IPS-18c (cell line): ENCODE measurements at regions not wholly inside any gene's neighbourhood (a gene's known extent, or its start where the extent isn't known, plus 50 kb on each side); places are given as distances from the start of the nearest gene placed in this dataset.

Source experiments
- H3K4me3 ChIP-seq: 2 replicates; pipeline ENCODE4 v1.7.0; 2013; ENCODE audit warnings: low read depth, mild to moderate bottlenecking, low read length, moderate library complexity; ENCODE audit not compliant: insufficient read depth
- H3K9me3 ChIP-seq: one replicate; pipeline ENCODE4 v1.6.1; 2013; ENCODE audit warnings: mild to moderate bottlenecking, low read length, moderate library complexity; ENCODE audit not compliant: control insufficient read depth, insufficient read depth

GRCh38 chr2:195493416-195493815 lies 163.6 kb upstream of the SLC39A10 start:
- H3K4me3 ChIP-seq, result no peak overlapping the region

GRCh38 chr2:195490319-195490718 lies 166.7 kb upstream of the SLC39A10 start:
- H3K9me3 ChIP-seq, result no peaks in the 10 kb centered on the region
- H3K4me3 ChIP-seq, result no peak overlapping the region

More at GRCh38 chr2:195493416-195493815, 163.6 kb upstream of the SLC39A10 start:
- no peaks in the 10 kb centered on the region for H3K9me3 ChIP-seq

DNA sequence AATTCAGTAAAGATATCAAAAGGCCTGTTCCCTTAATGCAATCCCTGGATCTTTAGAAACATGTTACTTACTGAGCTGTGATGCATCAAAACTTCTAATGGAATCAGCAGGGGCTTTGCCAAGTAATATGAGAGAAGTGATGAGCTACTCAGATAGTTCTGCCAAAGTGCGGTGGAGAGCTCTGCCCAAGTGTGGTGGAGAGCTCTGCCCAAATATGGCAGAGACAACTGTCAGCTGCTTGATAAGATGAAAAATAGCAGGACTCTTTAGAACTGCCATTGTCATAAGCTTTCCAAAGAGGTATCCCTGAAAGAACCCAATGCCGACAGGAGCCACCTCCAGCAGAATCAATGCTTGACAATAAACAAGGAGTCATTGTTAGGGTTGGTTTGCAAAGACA lies 167.9 kb upstream of the SLC39A10 start:
- H3K4me3 ChIP-seq, result no peak overlapping the region
- no peaks in the 10 kb centered on the region for H3K9me3 ChIP-seq

GRCh38 chr2:195488567-195488966 lies 168.5 kb upstream of the SLC39A10 start:
- Histone ChIP-seq H3K9me3 (no peaks in the 10 kb centered on the region), H3K4me3 (no peak overlapping the region)

DNA sequence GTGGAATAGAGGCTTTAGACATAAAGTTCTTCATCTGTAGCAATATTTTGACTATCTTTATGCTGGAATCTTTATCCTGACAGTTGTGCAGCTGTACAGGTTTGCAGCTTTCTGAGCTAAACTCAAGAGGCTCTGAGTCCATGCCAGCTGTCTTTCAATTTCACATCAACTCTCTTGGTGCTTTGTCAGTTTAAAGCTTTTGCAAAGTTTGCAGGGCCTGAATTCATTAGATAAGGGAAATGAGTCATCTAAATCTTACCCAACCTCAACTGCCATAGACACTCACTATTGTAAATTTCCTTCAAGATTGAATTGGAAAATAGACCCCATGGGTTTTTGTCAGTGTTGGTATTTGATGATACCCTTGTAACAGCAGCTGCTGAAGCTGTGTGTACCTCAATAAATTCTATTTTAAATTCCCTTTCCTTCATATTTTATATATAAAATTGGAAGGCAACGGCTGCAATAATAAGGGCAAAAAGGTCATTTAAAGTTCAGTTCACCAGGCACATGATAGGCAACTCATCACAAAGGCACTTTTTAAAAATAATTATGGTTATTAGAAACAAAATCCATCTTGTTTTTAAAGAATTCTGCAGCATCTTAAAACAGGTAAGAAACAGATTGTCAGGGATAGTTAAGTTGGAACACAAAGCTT lies 169.9 kb upstream of the SLC39A10 start:
- Histone ChIP-seq H3K4me3 (no peak overlapping the region), H3K9me3 (no peaks in the 10 kb centered on the region)

GRCh38 chr2:195486520-195486919 lies 170.5 kb upstream of the SLC39A10 start:
- no peak overlapping the region for H3K4me3 ChIP-seq
- no peaks in the 10 kb centered on the region for H3K9me3 ChIP-seq

- peaks cover 3% of the 10 kb centered on the region for H3K9me3 ChIP-seq
- H3K4me3 ChIP-seq, result no peak overlapping the region
Observed at GRCh38 chr2:195482010-195482409, 175.0 kb upstream of the SLC39A10 start.

DNA sequence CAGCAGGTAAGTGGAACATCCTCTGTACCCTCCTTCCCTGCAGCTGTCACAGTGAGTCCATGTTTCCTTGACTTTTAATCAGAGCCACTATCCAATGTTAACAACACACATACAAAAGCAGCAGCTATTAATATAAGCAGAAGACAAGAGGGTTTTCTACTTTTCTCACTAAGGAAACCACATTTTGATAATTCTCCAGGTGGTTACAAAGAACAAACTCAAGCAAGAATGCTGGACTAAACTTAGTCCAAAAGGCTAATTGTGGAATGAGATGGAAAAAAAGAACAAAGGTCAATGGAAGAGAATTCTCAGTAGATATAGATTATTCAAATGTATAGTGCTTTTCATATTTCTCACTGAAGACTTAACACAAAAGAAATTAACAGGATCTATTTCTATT lies 176.9 kb upstream of the SLC39A10 start:
- Histone ChIP-seq H3K4me3 (no peak overlapping the region), H3K9me3 (peaks cover 3% of the 10 kb centered on the region)

DNA sequence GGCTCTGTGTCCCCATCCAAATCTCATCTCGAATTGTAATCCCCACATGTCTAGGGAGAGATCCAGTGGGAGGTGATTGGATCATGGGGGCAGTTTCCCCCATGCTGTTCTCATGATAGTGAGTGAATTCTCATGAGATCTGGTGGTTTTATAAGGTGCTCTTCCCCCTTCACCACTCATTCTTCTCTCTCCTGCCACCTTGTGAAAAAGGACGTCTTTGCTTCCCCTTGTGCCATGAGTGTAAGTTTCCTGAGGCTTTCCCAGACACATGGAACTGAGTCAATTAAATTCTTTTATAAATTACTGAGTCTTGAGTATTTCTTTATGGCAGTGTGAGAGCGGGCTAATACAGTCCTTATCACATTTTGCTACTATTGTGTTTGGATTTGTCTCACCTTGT lies 177.6 kb upstream of the SLC39A10 start:
- no peak overlapping the region for H3K4me3 ChIP-seq

GRCh38 chr2:195477996-195478382 lies 179.0 kb upstream of the SLC39A10 start:
- Histone ChIP-seq H3K4me3 (no peak overlapping the region), H3K9me3 (peaks cover 3% of the 10 kb centered on the region)

More for the DNA sequence above, 177.6 kb upstream of the SLC39A10 start:
- peaks cover 3% of the 10 kb centered on the region for H3K9me3 ChIP-seq

- H3K9me3 ChIP-seq, result peaks cover 3% of the 10 kb centered on the region
- H3K4me3 ChIP-seq, result no peak overlapping the region
Observed at GRCh38 chr2:195477248-195477995, 179.6 kb upstream of the SLC39A10 start.

- Histone ChIP-seq H3K9me3 (peaks cover 3% of the 10 kb centered on the region), H3K4me3 (no peak overlapping the region)
Observed at GRCh38 chr2:195475336-195475735, 181.7 kb upstream of the SLC39A10 start.

- H3K4me3 ChIP-seq, result no peak overlapping the region
- no peaks in the 10 kb centered on the region for H3K9me3 ChIP-seq
Observed at GRCh38 chr2:195473862-195474261, 183.2 kb upstream of the SLC39A10 start.

DNA sequence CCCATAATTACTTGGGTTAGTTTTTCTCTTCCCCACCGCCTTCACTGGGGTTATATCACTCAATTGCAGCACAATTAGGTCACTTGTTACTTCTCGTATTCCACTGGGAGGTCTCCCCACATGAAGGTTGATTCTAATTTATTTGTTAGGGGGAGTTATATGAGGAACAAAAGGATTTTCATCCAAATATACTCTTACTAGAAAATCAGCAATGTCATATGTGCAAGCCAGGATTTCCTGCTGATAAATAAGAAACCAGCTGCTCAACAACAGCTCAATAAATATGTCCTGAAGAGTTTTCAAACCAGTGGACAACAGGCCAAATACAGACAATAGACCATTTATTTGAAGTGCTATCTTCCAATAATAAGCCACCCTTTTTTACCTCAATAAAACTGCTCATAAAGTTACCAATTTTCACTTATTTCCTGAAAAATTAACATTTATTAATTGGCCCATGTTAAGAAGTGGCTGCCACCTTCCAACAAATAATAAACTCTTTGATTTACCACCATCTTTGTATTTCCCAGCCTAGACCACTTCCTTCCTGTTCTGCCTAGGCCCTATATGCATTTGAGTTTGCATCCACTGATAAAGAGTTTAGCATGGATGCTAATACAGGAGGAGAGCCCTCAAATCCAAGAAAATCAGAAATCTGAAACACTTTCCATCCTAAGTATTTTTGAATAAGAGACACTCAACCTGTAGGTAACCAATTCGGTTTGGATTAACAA lies 184.4 kb upstream of the SLC39A10 start:
- Histone ChIP-seq H3K4me3 (no peak overlapping the region), H3K9me3 (no peaks in the 10 kb centered on the region)

GRCh38 chr2:195471807-195472206 lies 185.2 kb upstream of the SLC39A10 start:
- H3K9me3 ChIP-seq, result no peaks in the 10 kb centered on the region
- H3K4me3 ChIP-seq, result no peak overlapping the region

DNA sequence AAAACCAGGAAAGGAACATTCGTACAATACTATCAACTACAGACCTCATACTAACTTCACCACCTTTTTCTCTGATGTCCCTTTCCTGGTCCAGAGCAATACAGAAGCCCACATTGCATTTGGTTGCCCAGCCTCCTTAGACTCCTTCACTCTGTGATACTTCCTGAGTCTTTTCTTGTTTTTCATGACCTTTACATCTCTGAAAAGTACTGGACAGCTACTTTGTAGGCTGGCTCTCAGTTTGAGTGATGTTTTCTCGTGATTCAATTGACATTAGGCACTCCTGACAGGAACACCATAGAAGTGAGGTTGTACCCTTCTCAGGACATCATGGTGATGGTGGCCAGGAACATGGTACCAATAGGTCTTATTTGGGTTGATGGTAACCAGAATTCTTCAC lies 185.9 kb upstream of the SLC39A10 start:
- no peak overlapping the region for H3K4me3 ChIP-seq
- H3K9me3 ChIP-seq, result no peaks in the 10 kb centered on the region

DNA sequence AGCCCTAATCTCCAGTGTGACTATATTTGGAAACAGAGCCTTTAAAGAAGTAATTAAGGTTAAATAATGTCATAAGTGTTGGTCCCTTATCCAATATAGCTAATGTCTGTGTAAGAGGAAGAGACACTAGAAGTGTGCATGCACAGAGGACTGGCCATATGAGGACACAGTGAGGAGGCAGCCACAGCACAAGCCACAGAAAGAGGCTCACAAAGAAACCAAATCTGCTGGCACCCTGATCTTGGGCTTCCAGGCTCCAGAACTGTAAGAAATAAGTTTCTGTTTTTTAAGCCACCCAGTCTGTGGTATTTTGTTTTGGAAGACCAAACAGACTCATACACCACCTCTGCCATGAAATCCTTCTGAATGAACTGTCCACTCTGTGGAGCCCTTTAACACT lies 186.4 kb upstream of the SLC39A10 start:
- no peak overlapping the region for H3K4me3 ChIP-seq
- no peaks in the 10 kb centered on the region for H3K9me3 ChIP-seq

GRCh38 chr2:195468771-195469170 lies 188.3 kb upstream of the SLC39A10 start:
- H3K4me3 ChIP-seq, result no peak overlapping the region

More at GRCh38 chr2:195468771-195469170, 188.3 kb upstream of the SLC39A10 start:
- H3K9me3 ChIP-seq, result no peaks in the 10 kb centered on the region
